Liver (tissue), 8 donors: ENCODE measurements at regions not wholly inside any gene's neighbourhood (a gene's known extent, or its start where the extent isn't known, plus 50 kb on each side); places are given as distances from the start of the nearest gene placed in this dataset.

Experiments used
- DNase-seq: peaks from one replicate; pipeline ENCODE4 v3.0.0-alpha.2; 2017; ENCODE audit warnings: low spot score
- H3K27ac ChIP-seq, 2 donors: one replicate each; pipeline ENCODE4 v1.7.0; 2013; ENCODE audit warnings: inconsistent platforms in 2 of 2, low read length in 2 of 2, control low read depth in 1 of 2, low read depth in 1 of 2, mild to moderate bottlenecking in 1 of 2
- H3K27me3 ChIP-seq, 4 donors: one replicate each; pipeline versions ENCODE4 v1.6.1 to v1.7.0; 2013; ENCODE audit warnings: low read length in 3 of 4, inconsistent platforms in 1 of 4, mild to moderate bottlenecking in 1 of 4, moderate library complexity in 1 of 4; ENCODE audit not compliant: control insufficient read depth in 4 of 4, insufficient read depth in 4 of 4
- H3K36me3 ChIP-seq, 4 donors: one replicate each; pipeline versions ENCODE4 v1.6.1 to v1.7.0; 2013; ENCODE audit warnings: low read length in 3 of 4, mild to moderate bottlenecking in 3 of 4, low read depth in 1 of 4, moderate library complexity in 1 of 4; ENCODE audit not compliant: control insufficient read depth in 4 of 4, insufficient read depth in 3 of 4
- H3K4me1 ChIP-seq, 4 donors: one replicate each; pipeline versions ENCODE4 v1.6.1 to v1.7.0; 2013; ENCODE audit warnings: low read length in 3 of 4, mild to moderate bottlenecking in 3 of 4, moderate library complexity in 1 of 4; ENCODE audit not compliant: control insufficient read depth in 4 of 4, insufficient read depth in 4 of 4
- H3K4me3 ChIP-seq, 3 donors: one replicate each; pipeline versions ENCODE4 v1.6.1 to v1.7.0; 2013; ENCODE audit warnings: low read length in 3 of 3, control low read depth in 1 of 3, low read depth in 1 of 3, mild to moderate bottlenecking in 1 of 3
- H3K9ac ChIP-seq, 2 donors: one replicate each; pipeline ENCODE4 v1.7.0; 2013; ENCODE audit warnings: low read length in 2 of 2, mild to moderate bottlenecking in 2 of 2, moderate library complexity in 2 of 2, control low read depth in 1 of 2, low read depth in 1 of 2
- H3K9me3 ChIP-seq, 4 donors: one replicate each; pipeline versions ENCODE4 v1.6.1 to v1.7.0; 2013; ENCODE audit warnings: low read length in 3 of 4; ENCODE audit not compliant: control insufficient read depth in 4 of 4
- EGR1 ChIP-seq, 2 donors: IDR thresholded peaks; 2 replicates each; pipeline ENCODE4 v1.6.1; 2016 to 2018; ENCODE audit warnings: antibody characterized with exemption in 2 of 2, low read depth in 2 of 2
- FOXA1 ChIP-seq: IDR thresholded peaks from 2 replicates; pipeline ENCODE4 v1.6.1; 2016; ENCODE audit warnings: antibody characterized with exemption
- FOXA2 ChIP-seq: IDR thresholded peaks from 2 replicates; pipeline ENCODE4 v1.6.1; 2016; ENCODE audit warnings: antibody characterized with exemption
- GABPA ChIP-seq, 2 donors: IDR thresholded peaks in 1 of 2; conservative IDR thresholded peaks in 1 of 2; 2 replicates each; pipeline ENCODE4 v1.6.1; 2016; ENCODE audit warnings: antibody characterized with exemption in 2 of 2, mild to moderate bottlenecking in 1 of 2, moderate library complexity in 1 of 2
- HNF4A ChIP-seq, 2 donors: conservative IDR thresholded peaks; 2 replicates each; pipeline ENCODE4 v1.6.1; 2016; ENCODE audit warnings: antibody characterized with exemption in 2 of 2, mild to moderate bottlenecking in 2 of 2
- HNF4G ChIP-seq: IDR thresholded peaks from 2 replicates; pipeline ENCODE4 v1.6.1; 2016; ENCODE audit warnings: antibody characterized with exemption
- JUND ChIP-seq, 2 donors: IDR thresholded peaks; 2 replicates each; pipeline ENCODE4 v1.6.1; 2016; ENCODE audit warnings: antibody characterized with exemption in 2 of 2
- NR2F2 ChIP-seq: IDR thresholded peaks from 2 replicates; pipeline ENCODE4 v1.6.1; 2016; ENCODE audit warnings: antibody characterized with exemption
- RAD21 ChIP-seq, 2 donors: IDR thresholded peaks; 2 replicates each; pipeline ENCODE4 v1.6.1; 2016; ENCODE audit warnings: antibody characterized with exemption in 2 of 2, mild to moderate bottlenecking in 2 of 2
- RXRA ChIP-seq, 2 donors: IDR thresholded peaks; 2 replicates each; pipeline ENCODE4 v1.6.1; 2017 to 2018; ENCODE audit warnings: antibody characterized with exemption in 2 of 2, mild to moderate bottlenecking in 1 of 2
- SP1 ChIP-seq: IDR thresholded peaks from 2 replicates; pipeline ENCODE4 v1.6.1; 2018; ENCODE audit warnings: antibody characterized with exemption, mild to moderate bottlenecking
- TAF1 ChIP-seq: conservative IDR thresholded peaks from 2 replicates; pipeline ENCODE4 v1.6.1; 2016; ENCODE audit warnings: antibody characterized with exemption, mild to moderate bottlenecking
- WGBS: extraction: QIAGEN DNeasy Blood & Tissue Kit; methylation state at CpG from one replicate; pipeline ENCODE4 v1.1.7; 2013; 5-methylcytosine and 5-hydroxymethylcytosine counted together
- TF ChIP-seq, protein P1 (sequence below): fragments of 150-350 bp; IDR thresholded peaks from 2 replicates; pipeline ENCODE4 v1.5.1; 2017; ENCODE audit warnings: improper control_type of control experiment, low read depth, low read length; ENCODE audit not compliant: missing input control
- TF ChIP-seq, protein P2 (sequence below): IDR thresholded peaks from 2 replicates; pipeline ENCODE4 v1.6.1; 2016; ENCODE audit warnings: antibody characterized with exemption, mild to moderate bottlenecking
- TF ChIP-seq, protein P3 (sequence below): IDR thresholded peaks from 2 replicates; pipeline ENCODE4 v1.6.1; 2016; ENCODE audit warnings: antibody characterized with exemption
- TF ChIP-seq, protein P4 (sequence below): IDR thresholded peaks from 2 replicates; pipeline ENCODE4 v1.6.1; 2016; ENCODE audit warnings: antibody characterized with exemption
- TF ChIP-seq, protein P5 (sequence below): IDR thresholded peaks from 2 replicates; pipeline ENCODE4 v1.6.1; 2016; ENCODE audit warnings: antibody characterized with exemption
- donor health status: healthy.
- donor health status: healthy.
- donor health status: healthy.
- donor health status: healthy.
- donor health status: healthy.

DNA sequence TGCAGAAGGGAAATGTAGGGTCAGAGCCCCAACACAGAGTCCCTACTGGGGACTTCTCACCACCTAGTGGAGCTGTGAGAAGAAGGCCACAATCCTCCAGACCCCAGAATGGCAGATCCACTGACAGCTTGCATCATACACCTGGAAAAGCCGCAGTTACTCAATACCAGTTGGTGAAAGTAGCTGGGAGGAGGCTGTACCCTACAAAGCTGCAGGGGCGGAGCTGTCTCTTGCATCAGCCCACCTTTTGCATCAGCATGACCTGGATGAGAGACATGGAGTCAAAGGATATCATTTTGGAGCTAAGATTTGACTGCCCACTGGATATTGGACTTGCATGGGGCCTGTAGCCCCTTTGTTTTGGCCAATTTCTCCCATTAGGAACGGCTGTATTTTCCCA is 237.3 kb downstream of the CALCRL start:
- H3K9me3 ChIP-seq = peaks cover 0 to 4% (median under 1%) of the 10 kb centered on the region in 4 donors
- H3K27ac ChIP-seq = no peak overlapping the region
- no peak for DNase-seq
- H3K36me3 ChIP-seq = no peaks in the 10 kb centered on the region
- TF ChIP-seq, protein P1, sequence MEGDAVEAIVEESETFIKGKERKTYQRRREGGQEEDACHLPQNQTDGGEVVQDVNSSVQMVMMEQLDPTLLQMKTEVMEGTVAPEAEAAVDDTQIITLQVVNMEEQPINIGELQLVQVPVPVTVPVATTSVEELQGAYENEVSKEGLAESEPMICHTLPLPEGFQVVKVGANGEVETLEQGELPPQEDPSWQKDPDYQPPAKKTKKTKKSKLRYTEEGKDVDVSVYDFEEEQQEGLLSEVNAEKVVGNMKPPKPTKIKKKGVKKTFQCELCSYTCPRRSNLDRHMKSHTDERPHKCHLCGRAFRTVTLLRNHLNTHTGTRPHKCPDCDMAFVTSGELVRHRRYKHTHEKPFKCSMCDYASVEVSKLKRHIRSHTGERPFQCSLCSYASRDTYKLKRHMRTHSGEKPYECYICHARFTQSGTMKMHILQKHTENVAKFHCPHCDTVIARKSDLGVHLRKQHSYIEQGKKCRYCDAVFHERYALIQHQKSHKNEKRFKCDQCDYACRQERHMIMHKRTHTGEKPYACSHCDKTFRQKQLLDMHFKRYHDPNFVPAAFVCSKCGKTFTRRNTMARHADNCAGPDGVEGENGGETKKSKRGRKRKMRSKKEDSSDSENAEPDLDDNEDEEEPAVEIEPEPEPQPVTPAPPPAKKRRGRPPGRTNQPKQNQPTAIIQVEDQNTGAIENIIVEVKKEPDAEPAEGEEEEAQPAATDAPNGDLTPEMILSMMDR = no peak
- TF ChIP-seq FOXA1 (no peak), RXRA (IDR thresholded peaks at IDR 0.05) (no peak), GABPA (IDR thresholded peaks at IDR 0.05 in 1 of 2, conservative IDR thresholded peaks at IDR 0.05 in 1 of 2) (no peak), SP1 (no peak)
- TF ChIP-seq, protein P2, sequence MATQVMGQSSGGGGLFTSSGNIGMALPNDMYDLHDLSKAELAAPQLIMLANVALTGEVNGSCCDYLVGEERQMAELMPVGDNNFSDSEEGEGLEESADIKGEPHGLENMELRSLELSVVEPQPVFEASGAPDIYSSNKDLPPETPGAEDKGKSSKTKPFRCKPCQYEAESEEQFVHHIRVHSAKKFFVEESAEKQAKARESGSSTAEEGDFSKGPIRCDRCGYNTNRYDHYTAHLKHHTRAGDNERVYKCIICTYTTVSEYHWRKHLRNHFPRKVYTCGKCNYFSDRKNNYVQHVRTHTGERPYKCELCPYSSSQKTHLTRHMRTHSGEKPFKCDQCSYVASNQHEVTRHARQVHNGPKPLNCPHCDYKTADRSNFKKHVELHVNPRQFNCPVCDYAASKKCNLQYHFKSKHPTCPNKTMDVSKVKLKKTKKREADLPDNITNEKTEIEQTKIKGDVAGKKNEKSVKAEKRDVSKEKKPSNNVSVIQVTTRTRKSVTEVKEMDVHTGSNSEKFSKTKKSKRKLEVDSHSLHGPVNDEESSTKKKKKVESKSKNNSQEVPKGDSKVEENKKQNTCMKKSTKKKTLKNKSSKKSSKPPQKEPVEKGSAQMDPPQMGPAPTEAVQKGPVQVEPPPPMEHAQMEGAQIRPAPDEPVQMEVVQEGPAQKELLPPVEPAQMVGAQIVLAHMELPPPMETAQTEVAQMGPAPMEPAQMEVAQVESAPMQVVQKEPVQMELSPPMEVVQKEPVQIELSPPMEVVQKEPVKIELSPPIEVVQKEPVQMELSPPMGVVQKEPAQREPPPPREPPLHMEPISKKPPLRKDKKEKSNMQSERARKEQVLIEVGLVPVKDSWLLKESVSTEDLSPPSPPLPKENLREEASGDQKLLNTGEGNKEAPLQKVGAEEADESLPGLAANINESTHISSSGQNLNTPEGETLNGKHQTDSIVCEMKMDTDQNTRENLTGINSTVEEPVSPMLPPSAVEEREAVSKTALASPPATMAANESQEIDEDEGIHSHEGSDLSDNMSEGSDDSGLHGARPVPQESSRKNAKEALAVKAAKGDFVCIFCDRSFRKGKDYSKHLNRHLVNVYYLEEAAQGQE = no peak
- TF ChIP-seq, protein P3, sequence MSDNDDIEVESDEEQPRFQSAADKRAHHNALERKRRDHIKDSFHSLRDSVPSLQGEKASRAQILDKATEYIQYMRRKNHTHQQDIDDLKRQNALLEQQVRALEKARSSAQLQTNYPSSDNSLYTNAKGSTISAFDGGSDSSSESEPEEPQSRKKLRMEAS = no peak
- no peak overlapping the region for H3K9ac ChIP-seq
- H3K4me1 ChIP-seq = no peaks in the 10 kb centered on the region
- 78% methylated on average over 3 of the region's 3 CpGs for WGBS
- no peak overlapping the region for H3K4me3 ChIP-seq
- no peaks in the 10 kb centered on the region for H3K27me3 ChIP-seq

DNA sequence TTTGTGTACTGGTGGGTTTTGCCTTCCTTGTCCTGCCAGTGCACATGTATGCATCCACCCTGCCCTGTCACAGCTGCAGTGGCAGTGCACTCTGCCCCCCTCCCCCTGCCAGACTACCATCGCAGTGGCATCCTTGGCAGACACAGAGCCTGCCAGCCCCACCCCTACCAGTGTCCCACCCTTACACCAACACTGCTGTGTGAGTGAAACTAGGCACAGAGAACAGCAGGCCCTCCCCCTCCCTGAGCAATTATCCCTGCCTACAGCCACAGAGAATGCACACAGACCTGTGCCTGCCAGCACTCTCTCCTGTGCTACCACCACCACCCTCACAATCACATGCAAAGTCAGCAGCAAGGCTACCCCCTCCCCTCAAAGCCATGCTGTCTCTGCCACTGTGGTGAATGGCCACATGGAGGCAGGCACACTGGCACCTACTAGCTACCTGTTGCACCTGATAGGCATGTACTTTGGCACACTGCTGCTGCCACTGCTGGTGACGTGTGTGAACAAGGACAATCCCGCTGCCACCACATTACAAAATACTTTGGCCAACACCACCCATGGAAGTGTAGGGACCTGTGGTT is 239.8 kb downstream of the CALCRL start:
- no peak overlapping the region for H3K27ac ChIP-seq
- no peaks in the 10 kb centered on the region for H3K4me1 ChIP-seq
- WGBS = 83% methylated on average over 3 of the region's 3 CpGs
- no peak overlapping the region for H3K9ac ChIP-seq
- no peak overlapping the region for H3K4me3 ChIP-seq
- no peaks in the 10 kb centered on the region for H3K27me3 ChIP-seq
- DNase-seq = no peak
- H3K9me3 ChIP-seq = peaks cover 0 to 4% (median under 1%) of the 10 kb centered on the region in 4 donors
- no peaks in the 10 kb centered on the region for H3K36me3 ChIP-seq
- TF ChIP-seq FOXA1 (no peak), RXRA (IDR thresholded peaks at IDR 0.05) (no peak), NR2F2 (no peak), JUND (IDR thresholded peaks at IDR 0.05) (no peak), HNF4A (conservative IDR thresholded peaks at IDR 0.05) (no peak), GABPA (IDR thresholded peaks at IDR 0.05 in 1 of 2, conservative IDR thresholded peaks at IDR 0.05 in 1 of 2) (no peak), FOXA2 (no peak), EGR1 (IDR thresholded peaks at IDR 0.05; ENCODE audit: low read depth in 2 of 2) (no peak), RAD21 (IDR thresholded peaks at IDR 0.05) (no peak), HNF4G (no peak), TAF1 (no peak), SP1 (no peak)
- TF ChIP-seq, protein P3 = no peak
- TF ChIP-seq, protein P4, sequence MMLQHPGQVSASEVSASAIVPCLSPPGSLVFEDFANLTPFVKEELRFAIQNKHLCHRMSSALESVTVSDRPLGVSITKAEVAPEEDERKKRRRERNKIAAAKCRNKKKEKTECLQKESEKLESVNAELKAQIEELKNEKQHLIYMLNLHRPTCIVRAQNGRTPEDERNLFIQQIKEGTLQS = no peak
- TF ChIP-seq, protein P2 = no peak
- TF ChIP-seq, protein P5, sequence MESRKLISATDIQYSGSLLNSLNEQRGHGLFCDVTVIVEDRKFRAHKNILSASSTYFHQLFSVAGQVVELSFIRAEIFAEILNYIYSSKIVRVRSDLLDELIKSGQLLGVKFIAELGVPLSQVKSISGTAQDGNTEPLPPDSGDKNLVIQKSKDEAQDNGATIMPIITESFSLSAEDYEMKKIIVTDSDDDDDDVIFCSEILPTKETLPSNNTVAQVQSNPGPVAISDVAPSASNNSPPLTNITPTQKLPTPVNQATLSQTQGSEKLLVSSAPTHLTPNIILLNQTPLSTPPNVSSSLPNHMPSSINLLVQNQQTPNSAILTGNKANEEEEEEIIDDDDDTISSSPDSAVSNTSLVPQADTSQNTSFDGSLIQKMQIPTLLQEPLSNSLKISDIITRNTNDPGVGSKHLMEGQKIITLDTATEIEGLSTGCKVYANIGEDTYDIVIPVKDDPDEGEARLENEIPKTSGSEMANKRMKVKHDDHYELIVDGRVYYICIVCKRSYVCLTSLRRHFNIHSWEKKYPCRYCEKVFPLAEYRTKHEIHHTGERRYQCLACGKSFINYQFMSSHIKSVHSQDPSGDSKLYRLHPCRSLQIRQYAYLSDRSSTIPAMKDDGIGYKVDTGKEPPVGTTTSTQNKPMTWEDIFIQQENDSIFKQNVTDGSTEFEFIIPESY = no peak
- TF ChIP-seq, protein P1 = no peak
